GM12892 (cell line): ENCODE measurements at regions not wholly inside any gene's neighbourhood (a gene's known extent, or its start where the extent isn't known, plus 50 kb on each side); places are given as distances from the start of the nearest gene placed in this dataset.

Experiments used
- POLR2A ChIP-seq: IDR thresholded peaks from 2 replicates; pipeline ENCODE4 v1.6.1; 2011; ENCODE audit warnings: low read depth, low read length, control low read depth
- POLR2AphosphoS5 ChIP-seq: IDR thresholded peaks from 2 replicates; pipeline ENCODE4 v1.6.1; 2011; ENCODE audit warnings: low read depth, low read length, control low read depth

DNA sequence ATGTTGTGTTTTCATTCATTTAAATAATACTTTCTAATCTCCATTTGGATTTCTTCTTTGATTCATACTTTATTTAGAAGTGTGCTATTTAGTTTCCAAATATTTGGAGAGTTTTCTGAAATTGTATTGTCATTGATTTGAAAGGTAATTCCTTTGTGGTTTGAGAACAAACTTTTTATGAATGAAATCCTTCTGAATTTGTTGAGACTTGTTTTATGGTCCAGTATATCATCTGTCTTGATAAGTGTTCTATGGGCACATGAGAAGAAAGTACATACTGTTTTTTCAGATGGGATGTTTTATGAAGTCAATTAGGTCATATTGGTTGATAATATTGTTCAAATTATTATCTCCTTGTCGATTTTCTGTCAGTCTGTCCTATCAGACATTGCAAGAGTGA, 953.8 kb downstream of the NR2F1-AS1 start:
- TF ChIP-seq POLR2A = no peak
- TF ChIP-seq POLR2AphosphoS5 = no peak
